Fibroblast of villous mesenchyme (primary cell): ENCODE measurements at regions not wholly inside any gene's neighbourhood (a gene's known extent, or its start where the extent isn't known, plus 50 kb on each side); places are given as distances from the start of the nearest gene placed in this dataset.

ENCODE experiments used
- DNase-seq: peaks from one replicate; pipeline ENCODE4 v3.0.0-alpha.2; 2010; ENCODE audit warnings: low read depth
- H3K4me3 ChIP-seq: 2 replicates; pipeline ENCODE4 v1.5.1; 2011; ENCODE audit warnings: low read depth, mild to moderate bottlenecking, low read length
- TF ChIP-seq, protein P1 (sequence below): IDR thresholded peaks from 2 replicates; pipeline ENCODE4 v1.5.1; 2012; ENCODE audit warnings: low read depth, mild to moderate bottlenecking, low read length; ENCODE audit not compliant: insufficient read depth

DNA sequence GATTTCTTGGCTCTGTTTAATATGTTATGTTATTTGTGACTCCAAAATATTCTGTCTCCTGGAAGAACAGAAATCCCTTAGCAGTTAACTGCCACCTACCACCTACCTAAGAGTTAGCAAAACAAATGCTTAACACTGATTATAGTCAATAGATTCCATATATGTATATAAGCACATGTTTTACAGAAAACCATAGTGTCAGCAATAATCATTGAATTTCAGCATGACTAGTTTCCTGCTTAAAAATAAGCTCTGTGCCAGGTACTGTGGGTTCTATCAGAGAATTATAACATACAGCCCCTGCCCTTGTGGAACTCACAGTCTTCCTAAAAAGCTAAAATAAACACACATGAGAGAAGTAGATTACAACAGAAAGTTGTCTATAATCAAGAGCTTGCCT lies 561.9 kb upstream of the CAMK1G start:
- DNase-seq = no peak
- TF ChIP-seq, protein P1, sequence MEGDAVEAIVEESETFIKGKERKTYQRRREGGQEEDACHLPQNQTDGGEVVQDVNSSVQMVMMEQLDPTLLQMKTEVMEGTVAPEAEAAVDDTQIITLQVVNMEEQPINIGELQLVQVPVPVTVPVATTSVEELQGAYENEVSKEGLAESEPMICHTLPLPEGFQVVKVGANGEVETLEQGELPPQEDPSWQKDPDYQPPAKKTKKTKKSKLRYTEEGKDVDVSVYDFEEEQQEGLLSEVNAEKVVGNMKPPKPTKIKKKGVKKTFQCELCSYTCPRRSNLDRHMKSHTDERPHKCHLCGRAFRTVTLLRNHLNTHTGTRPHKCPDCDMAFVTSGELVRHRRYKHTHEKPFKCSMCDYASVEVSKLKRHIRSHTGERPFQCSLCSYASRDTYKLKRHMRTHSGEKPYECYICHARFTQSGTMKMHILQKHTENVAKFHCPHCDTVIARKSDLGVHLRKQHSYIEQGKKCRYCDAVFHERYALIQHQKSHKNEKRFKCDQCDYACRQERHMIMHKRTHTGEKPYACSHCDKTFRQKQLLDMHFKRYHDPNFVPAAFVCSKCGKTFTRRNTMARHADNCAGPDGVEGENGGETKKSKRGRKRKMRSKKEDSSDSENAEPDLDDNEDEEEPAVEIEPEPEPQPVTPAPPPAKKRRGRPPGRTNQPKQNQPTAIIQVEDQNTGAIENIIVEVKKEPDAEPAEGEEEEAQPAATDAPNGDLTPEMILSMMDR = no peak
- H3K4me3 ChIP-seq = no peak overlapping the region

DNA sequence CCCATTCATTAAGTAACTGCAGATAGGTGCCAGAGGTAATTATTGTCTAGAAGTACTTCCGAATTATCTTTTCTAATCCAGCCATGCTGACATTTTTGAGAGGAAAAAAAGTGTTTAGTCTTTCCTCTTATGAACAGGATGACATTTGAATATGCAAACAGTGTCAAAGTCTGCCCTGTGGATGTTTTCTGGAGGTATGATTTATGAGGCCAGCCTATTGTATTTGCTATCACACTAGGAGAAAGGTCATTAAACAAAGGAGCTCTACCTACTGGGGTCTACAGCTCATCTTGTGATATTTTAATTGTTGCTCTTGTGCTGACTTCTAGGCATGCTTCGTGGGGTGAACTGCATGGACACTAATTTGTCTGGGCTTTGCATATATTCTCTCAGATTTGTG lies 559.7 kb upstream of the CAMK1G start:
- no peak overlapping the region for H3K4me3 ChIP-seq
- no peak for DNase-seq
- TF ChIP-seq, protein P1 = no peak

DNA sequence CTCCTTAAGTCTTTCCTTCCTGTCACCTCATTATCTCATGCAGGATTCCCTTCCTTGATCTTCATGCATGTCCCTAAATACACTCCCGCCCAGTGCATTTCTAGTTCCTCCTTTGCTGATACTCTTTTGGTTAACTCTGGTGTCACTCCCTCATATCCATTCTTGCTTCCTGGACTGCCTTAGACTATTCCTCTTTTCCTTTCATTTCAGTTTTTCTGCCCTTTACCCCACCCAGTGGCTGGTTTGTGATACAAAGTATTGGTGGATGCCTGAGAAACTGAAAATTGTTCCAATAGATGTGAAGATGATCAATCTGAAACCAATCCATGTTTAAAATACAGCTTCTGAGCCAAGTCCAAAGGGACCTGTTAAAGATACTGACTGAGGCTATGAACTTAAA lies 553.8 kb upstream of the CAMK1G start:
- TF ChIP-seq, protein P1 = no peak
- H3K4me3 ChIP-seq = no peak overlapping the region
- DNase-seq = no peak

DNA sequence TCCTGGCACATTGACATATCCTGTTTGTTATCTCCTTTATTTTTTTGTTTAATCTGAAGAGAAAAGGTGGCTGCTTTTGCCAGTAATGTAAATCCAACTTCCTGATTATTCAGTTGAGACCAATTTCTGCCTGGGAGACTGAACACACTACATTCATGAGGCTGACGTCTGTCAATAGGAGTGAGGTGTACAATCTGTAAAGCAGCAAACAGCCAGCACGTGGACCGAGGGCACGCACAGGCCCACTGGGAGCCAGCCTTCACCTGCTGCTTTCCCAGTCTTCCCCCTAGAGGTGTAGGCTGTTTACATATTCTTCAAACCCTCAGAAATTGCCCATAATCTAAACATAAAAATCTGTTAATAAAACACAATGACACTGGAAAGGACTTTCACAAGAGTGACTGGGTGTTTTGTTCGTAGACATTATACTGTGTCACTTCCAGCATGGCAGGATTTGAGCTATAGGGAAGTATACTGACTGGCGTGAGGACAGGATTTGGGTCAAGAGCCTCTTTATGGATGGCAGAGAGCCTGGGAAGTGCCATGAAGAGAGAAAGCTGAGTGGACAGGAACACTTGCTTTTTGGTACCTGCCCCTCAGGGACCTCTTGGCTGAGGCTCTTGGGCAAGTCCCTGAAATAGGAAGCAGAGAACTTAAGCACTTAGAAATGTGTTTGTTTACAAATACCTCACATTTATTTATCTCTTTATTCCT lies 552.9 kb upstream of the CAMK1G start:
- H3K4me3 ChIP-seq = no peak overlapping the region
- TF ChIP-seq, protein P1 = no peak
- DNase-seq = no peak

DNA sequence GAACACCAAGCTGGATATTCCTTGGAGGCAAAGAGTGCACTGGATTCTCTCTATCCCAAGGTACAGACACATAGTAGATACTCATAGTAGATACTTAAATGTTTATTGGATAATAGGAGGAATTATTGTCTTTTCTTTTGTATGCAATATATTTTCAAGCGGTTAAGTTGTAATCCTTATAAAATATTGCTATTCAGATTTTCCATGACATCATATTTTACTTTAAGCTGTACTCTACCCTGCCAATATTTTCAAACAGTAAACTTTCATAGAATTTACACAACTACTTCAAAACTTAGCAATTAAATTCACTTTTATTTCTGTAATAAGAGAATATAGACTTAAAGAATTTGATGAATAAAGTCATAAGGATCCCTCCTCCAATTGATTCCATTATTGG lies 546.5 kb upstream of the CAMK1G start:
- TF ChIP-seq, protein P1 = no peak
- DNase-seq = no peak
- no peak overlapping the region for H3K4me3 ChIP-seq

DNA sequence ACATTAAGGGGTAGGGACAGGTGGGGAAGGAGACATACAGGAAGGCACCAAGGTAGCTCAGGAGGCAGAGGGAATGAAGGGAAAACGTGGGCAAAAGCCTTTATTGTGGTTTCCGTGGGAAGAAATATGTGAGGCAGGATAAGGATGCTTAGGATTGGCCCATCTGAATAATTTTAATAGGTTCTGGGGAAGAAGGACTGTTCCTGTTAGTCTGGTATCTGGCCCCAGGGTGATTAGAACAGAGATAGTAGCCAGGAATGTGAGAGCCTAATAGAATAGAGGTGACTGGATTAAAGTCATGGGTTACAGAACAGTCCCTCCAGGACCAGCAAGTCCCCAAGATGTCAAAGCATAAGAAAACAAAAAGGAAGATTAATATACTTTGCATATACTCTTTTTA lies 545.2 kb upstream of the CAMK1G start:
- TF ChIP-seq, protein P1 = no peak
- no peak for DNase-seq
- H3K4me3 ChIP-seq = no peak overlapping the region

DNA sequence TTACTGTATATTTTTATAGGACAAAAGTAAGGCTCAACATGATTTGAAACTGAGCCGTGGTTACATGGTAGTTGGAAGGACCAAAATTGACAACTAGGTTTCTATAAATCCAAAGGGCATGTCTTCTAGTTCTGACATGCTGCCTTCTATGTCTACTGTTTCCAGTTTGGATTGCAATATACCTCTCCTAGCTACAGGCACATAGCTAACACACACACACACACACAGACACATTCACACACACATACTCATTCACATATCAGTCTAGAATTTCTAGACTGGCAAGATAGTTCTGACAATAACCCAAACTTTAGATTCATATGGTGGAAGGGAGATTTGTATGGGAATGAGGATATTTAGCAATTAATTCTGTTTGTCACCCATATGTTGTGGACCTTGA lies 544.8 kb upstream of the CAMK1G start:
- no peak for DNase-seq
- H3K4me3 ChIP-seq = no peak overlapping the region
- TF ChIP-seq, protein P1 = no peak
